Mucosa of descending colon (tissue), 3 donors: ENCODE measurements at regions not wholly inside any gene's neighbourhood (a gene's known extent, or its start where the extent isn't known, plus 50 kb on each side); places are given as distances from the start of the nearest gene placed in this dataset.

Experiments used
- ATAC-seq: fragments of 200-7000 bp; cut with Tn5 transposase; one replicate; pipeline ENCODE4 v1.9.1; 2020; ENCODE audit warnings: mild to moderate bottlenecking, moderate library complexity
- DNase-seq, 3 donors: peaks; one replicate each; pipeline ENCODE4 v3.0.0-alpha.2; 2020
- H3K36me3 ChIP-seq: fragments of 200-600 bp; one replicate; pipeline ENCODE4 v1.8.0; 2021; ENCODE audit warnings: low read depth, mild to moderate bottlenecking
- H3K4me1 ChIP-seq: fragments of 200-600 bp; one replicate; pipeline ENCODE4 v1.8.0; 2021; ENCODE audit warnings: low read depth, mild to moderate bottlenecking
- H3K4me3 ChIP-seq: fragments of 200-600 bp; one replicate; pipeline ENCODE4 v1.8.0; 2021; ENCODE audit warnings: mild to moderate bottlenecking
- H3K9me3 ChIP-seq: fragments of 200-600 bp; one replicate; pipeline ENCODE4 v1.8.0; 2021; ENCODE audit warnings: mild to moderate bottlenecking
- CTCF ChIP-seq: fragments of 200-600 bp; IDR thresholded peaks from one replicate; pipeline ENCODE4 v1.8.0; 2022; ENCODE audit warnings: antibody characterized with exemption, mild to moderate bottlenecking
- intact Hi-C, 2 donors: fragments of 100-400 bp; cut with DNase I in 1 of 2; cut with micrococcal nuclease in 1 of 2; formaldehyde crosslinking; loops; one replicate each; pipeline versions ENCODE4 v1.11.0 to v1.11.1; 2022; cut with DNase I, micrococcal nuclease
- donor health status: DM: no; HTN: no; CAD: no; lungs with moderate emphysema.
- donor health status: DM: no; HTN: no; CAD: no.
- donor health status: DM: no; HTN: yes; CAD: no.

- Histone ChIP-seq H3K9me3 (no peaks in the 10 kb centered on the region), H3K4me1 (no peaks in the 10 kb centered on the region), H3K4me3 (no peak overlapping the region), H3K36me3 (no peaks in the 10 kb centered on the region)
- DNase-seq: no peak
- no peak for TF ChIP-seq CTCF
- ATAC-seq: no peak
- intact Hi-C loops: no loop called here
Observed at GRCh38 chr3:10706740-10707399, 109.2 kb upstream of the SLC6A11 start.

DNA sequence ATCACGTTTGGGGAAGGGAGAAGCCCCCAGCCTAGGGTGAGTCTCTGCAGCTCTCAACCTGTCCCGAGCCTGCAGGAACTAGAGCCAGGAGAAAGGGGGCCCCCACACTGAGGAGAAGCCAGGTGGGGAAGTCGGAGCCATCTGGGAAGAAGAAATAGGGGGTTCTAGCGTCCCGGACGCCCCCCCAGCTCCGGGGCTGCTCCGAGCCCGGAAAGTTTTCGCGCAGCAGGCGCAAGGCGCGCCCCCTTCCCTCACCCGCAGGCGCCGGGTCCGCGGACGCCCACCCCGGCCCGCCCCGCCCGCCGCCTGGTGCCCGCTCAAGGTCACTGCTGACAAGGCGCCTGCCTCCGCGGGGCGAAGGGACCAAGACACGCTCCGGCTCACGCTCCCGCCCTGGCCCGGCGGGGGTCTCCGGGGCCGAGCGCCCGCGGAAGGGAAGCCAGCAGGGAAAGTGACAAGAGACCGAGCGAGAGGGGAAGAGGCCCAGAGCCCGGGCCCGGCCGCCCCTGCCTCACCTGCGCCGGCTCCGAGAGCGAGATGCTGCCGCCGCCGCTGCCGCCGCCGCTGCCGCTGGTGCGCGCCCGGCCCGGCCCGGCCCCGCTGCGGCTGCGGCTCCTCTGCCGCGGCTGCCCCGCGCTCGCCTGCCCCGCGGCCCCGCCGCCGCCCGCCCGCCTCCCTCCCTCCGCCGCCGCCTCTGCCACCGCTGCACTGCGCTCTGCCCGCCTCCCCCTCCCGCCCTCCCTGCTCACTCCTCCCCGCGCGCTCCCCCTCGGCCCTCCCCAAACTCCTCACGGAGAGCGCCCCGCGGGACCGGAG is 108.4 kb upstream of the SLC6A11 start:
- no peak for ATAC-seq
- TF ChIP-seq CTCF: no peak
- intact Hi-C loops: no loop called here
- DNase-seq: no peak
- H3K4me1 ChIP-seq: no peaks in the 10 kb centered on the region
- H3K36me3 ChIP-seq: no peaks in the 10 kb centered on the region
- H3K9me3 ChIP-seq: no peaks in the 10 kb centered on the region
- no peak overlapping the region for H3K4me3 ChIP-seq

- H3K4me1 ChIP-seq: no peaks in the 10 kb centered on the region
- no peak for TF ChIP-seq CTCF
- H3K36me3 ChIP-seq: no peaks in the 10 kb centered on the region
- H3K9me3 ChIP-seq: no peaks in the 10 kb centered on the region
- H3K4me3 ChIP-seq: no peak overlapping the region
- intact Hi-C loops: no loop called here
- ATAC-seq: no peak
- no peak for DNase-seq
Observed at GRCh38 chr3:10708216-10708893, 107.7 kb upstream of the SLC6A11 start.

DNA sequence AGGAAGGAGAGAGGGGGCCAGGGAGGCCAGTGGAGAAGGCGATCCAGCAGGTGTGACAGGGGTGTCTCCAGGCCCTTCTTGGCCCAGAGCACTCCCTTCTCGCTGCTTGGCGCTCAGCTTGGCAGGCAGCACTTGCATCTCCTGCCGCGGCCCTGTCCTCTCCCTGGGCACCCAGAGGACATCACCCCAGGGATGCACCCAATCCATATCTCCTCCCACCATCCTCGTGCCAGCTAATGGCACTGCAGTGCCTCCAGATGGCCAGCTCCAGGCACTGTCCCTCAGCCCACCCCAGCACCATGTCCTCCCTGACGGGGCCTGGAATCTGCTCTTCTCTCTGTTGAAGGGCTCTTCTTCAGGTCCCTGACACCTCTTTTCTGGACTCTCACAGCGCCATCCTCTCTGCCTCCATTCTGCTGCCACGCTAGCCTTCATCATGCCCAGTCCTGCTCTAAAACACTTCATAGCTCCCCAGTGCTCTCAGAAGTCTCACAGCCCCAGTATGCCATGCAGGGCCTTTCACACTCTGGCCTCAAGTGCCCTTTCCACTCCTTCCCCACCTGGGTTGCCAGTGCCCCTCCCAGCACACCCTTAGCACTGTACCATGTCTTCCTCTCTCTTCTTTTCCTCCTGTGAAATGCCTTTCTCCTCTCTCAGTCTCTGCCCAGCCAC is 106.8 kb upstream of the SLC6A11 start:
- no peak for ATAC-seq
- intact Hi-C loops: no loop called here
- Histone ChIP-seq H3K9me3 (no peaks in the 10 kb centered on the region), H3K36me3 (no peaks in the 10 kb centered on the region), H3K4me1 (no peaks in the 10 kb centered on the region), H3K4me3 (no peak overlapping the region)
- TF ChIP-seq CTCF: no peak
- no peak for DNase-seq

DNA sequence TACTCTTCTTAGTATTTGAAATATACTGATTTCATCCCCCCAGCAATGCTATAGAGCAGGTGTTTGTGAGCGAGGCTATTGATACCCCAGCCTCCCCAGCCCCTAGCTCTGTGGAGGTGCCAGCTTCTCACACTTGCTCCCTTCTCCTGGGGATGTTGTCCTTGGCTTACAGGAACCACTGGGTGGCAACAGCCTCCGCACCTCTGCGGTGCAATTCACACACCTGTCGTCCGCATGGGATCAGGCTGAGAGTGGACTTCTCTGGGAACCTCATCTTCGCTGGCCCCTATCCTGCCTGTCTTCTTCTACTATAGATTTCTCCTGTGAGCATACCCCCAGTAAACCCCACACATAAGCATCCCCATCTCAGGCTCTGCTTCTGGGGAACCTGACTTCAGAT is 103.9 kb upstream of the SLC6A11 start:
- no peak for ATAC-seq

More for the DNA sequence above, 103.9 kb upstream of the SLC6A11 start:
- no peaks in the 10 kb centered on the region for H3K36me3 ChIP-seq
- no peak overlapping the region for H3K4me3 ChIP-seq
- no peak for TF ChIP-seq CTCF
- no peaks in the 10 kb centered on the region for H3K4me1 ChIP-seq
- intact Hi-C loops: no loop called here
- H3K9me3 ChIP-seq: no peaks in the 10 kb centered on the region
- DNase-seq: no peak
